HEK293 (cell line): ENCODE measurements at regions not wholly inside any gene's neighbourhood (a gene's known extent, or its start where the extent isn't known, plus 50 kb on each side); places are given as distances from the start of the nearest gene placed in this dataset.

ENCODE experiments used
- CTCF ChIA-PET: fragments of 350-600 bp; formaldehyde crosslinking; extraction: SDS; loops from one replicate; lab custom pipeline; 2021; ENCODE audit warnings: antibody characterized with exemption; lab: Yijun Ruan, JAX
- POLR2A ChIA-PET: fragments of 300-600 bp; formaldehyde crosslinking; extraction: SDS; loops from one replicate; lab custom pipeline; 2020; ENCODE audit warnings: antibody characterized with exemption, inconsistent platforms; lab: Yijun Ruan, JAX
- H3K27ac ChIP-seq: fragments of 200-500 bp; sonication (Bioruptor generic); 2 replicates; pipeline ENCODE4 v1.5.1; 2014; ENCODE audit warnings: low read depth, low read length, control low read depth, inconsistent platforms; ENCODE audit errors: extremely low read depth
- H3K36me3 ChIP-seq, 2 experiments: fragments of 200-500 bp in 1 of 2; sonication (Bioruptor generic) in 1 of 2; 1 replicate in 1 of 2; 2 replicates in 1 of 2; pipeline ENCODE4 v1.5.1; 2014 to 2017; ENCODE audit warnings: inconsistent platforms in 2 of 2, low read length in 2 of 2; ENCODE audit not compliant: control insufficient read depth in 2 of 2, insufficient read depth in 1 of 2
- H3K4me1 ChIP-seq: fragments of 200-500 bp; sonication (Bioruptor generic); 2 replicates; pipeline ENCODE4 v1.5.1; 2014; ENCODE audit warnings: mild to moderate bottlenecking, low read length, inconsistent platforms; ENCODE audit not compliant: control insufficient read depth, insufficient read depth
- H3K4me3 ChIP-seq: 2 replicates; pipeline ENCODE4 v1.5.1; 2011; ENCODE audit warnings: low read depth, mild to moderate bottlenecking, control low read depth, low read length, moderate library complexity
- H3K9me3 ChIP-seq: fragments of 200-500 bp; sonication (Bioruptor generic); 2 replicates; pipeline ENCODE4 v1.5.1; 2014; ENCODE audit warnings: low read depth, low read length, inconsistent platforms; ENCODE audit not compliant: control insufficient read depth, insufficient read depth
- CTCF ChIP-seq: fragments of 450-650 bp; formaldehyde crosslinking; IDR thresholded peaks from 2 replicates; pipeline ENCODE4 v1.5.1; 2016; ENCODE audit warnings: missing biosample characterization, missing genetic modification characterization
- FEZF1 ChIP-seq: fragments of 450-650 bp; formaldehyde crosslinking; IDR thresholded peaks from 2 replicates; pipeline ENCODE4 v1.5.1; 2016; ENCODE audit warnings: missing biosample characterization, missing genetic modification characterization
- HOXA7 ChIP-seq: sonication (generic); formaldehyde crosslinking; IDR thresholded peaks from 2 replicates; pipeline ENCODE4 v1.8.1; 2022; ENCODE audit warnings: missing genetic modification reagents, borderline replicate concordance
- PATZ1 ChIP-seq: fragments of 450-650 bp; formaldehyde crosslinking; IDR thresholded peaks from 2 replicates; pipeline ENCODE4 v1.5.1; 2016; ENCODE audit warnings: missing biosample characterization, missing genetic modification characterization
- SCRT2 ChIP-seq: fragments of 450-650 bp; formaldehyde crosslinking; IDR thresholded peaks from 2 replicates; pipeline ENCODE4 v1.5.1; 2016; ENCODE audit warnings: missing biosample characterization, missing genetic modification characterization
- YY2 ChIP-seq: fragments of 450-650 bp; formaldehyde crosslinking; IDR thresholded peaks from 2 replicates; pipeline ENCODE4 v1.5.1; 2016; ENCODE audit warnings: missing biosample characterization, missing genetic modification characterization
- ZBTB10 ChIP-seq: fragments of 450-650 bp; formaldehyde crosslinking; IDR thresholded peaks from 2 replicates; pipeline ENCODE4 v1.5.1; 2016; ENCODE audit warnings: missing biosample characterization, missing genetic modification characterization
- ZBTB17 ChIP-seq: fragments of 450-650 bp; formaldehyde crosslinking; IDR thresholded peaks from 2 replicates; pipeline ENCODE4 v1.5.1; 2016; ENCODE audit warnings: missing biosample characterization, missing genetic modification characterization
- ZEB2 ChIP-seq: fragments of 450-650 bp; formaldehyde crosslinking; IDR thresholded peaks from 2 replicates; pipeline ENCODE4 v1.5.1; 2016; ENCODE audit warnings: missing biosample characterization, missing genetic modification characterization
- ZFP37 ChIP-seq: fragments of 450-650 bp; formaldehyde crosslinking; IDR thresholded peaks from 2 replicates; pipeline ENCODE4 v1.5.1; 2016; ENCODE audit warnings: missing biosample characterization, missing genetic modification characterization
- ZNF19 ChIP-seq: fragments of 450-650 bp; formaldehyde crosslinking; IDR thresholded peaks from 2 replicates; pipeline ENCODE4; 2016; ENCODE audit warnings: missing biosample characterization, missing genetic modification characterization, low read depth
- ZNF2 ChIP-seq: fragments of 450-650 bp; formaldehyde crosslinking; IDR thresholded peaks from 2 replicates; pipeline ENCODE4 v1.5.1; 2016; ENCODE audit warnings: missing biosample characterization, missing genetic modification characterization
- ZNF239 ChIP-seq: fragments of 450-650 bp; formaldehyde crosslinking; IDR thresholded peaks from 2 replicates; pipeline ENCODE4 v1.5.1; 2016; ENCODE audit warnings: missing biosample characterization, missing genetic modification characterization
- ZNF302 ChIP-seq: fragments of 450-650 bp; formaldehyde crosslinking; IDR thresholded peaks from 2 replicates; pipeline ENCODE4 v1.5.1; 2016; ENCODE audit warnings: missing biosample characterization, missing genetic modification characterization, low read depth
- ZNF335 ChIP-seq: fragments of 450-650 bp; formaldehyde crosslinking; conservative IDR thresholded peaks from 2 replicates; pipeline ENCODE4 v1.5.1; 2016; ENCODE audit warnings: missing biosample characterization, missing genetic modification characterization
- ZNF501 ChIP-seq: fragments of 450-650 bp; formaldehyde crosslinking; IDR thresholded peaks from 2 replicates; pipeline ENCODE4 v1.5.1; 2016; ENCODE audit warnings: missing biosample characterization, missing genetic modification characterization
- ZNF530 ChIP-seq: fragments of 450-650 bp; formaldehyde crosslinking; IDR thresholded peaks from 2 replicates; pipeline ENCODE4 v1.5.1; 2016; ENCODE audit warnings: low read depth, missing biosample characterization, missing genetic modification characterization
- ZNF548 ChIP-seq: fragments of 450-650 bp; formaldehyde crosslinking; IDR thresholded peaks from 2 replicates; pipeline ENCODE4 v1.5.1; 2016; ENCODE audit warnings: missing biosample characterization, missing genetic modification characterization
- ZNF555 ChIP-seq: fragments of 450-650 bp; formaldehyde crosslinking; conservative IDR thresholded peaks from 2 replicates; pipeline ENCODE4 v1.5.1; 2017; ENCODE audit warnings: missing biosample characterization, mild to moderate bottlenecking, missing genetic modification characterization, inconsistent platforms
- ZNF677 ChIP-seq: fragments of 450-650 bp; IDR thresholded peaks from 2 replicates; pipeline ENCODE4 v1.5.0; 2018; ENCODE audit warnings: missing biosample characterization, mild to moderate bottlenecking, missing genetic modification characterization, moderate library complexity
- ZNF785 ChIP-seq: fragments of 450-650 bp; formaldehyde crosslinking; IDR thresholded peaks from 2 replicates; pipeline ENCODE4 v1.5.1; 2016; ENCODE audit warnings: missing biosample characterization, missing genetic modification characterization
- ZSCAN5A ChIP-seq: fragments of 450-650 bp; formaldehyde crosslinking; IDR thresholded peaks from 2 replicates; pipeline ENCODE4 v1.5.1; 2016; ENCODE audit warnings: missing biosample characterization, missing genetic modification characterization
- TF ChIP-seq, protein P1 (sequence below): fragments of 450-650 bp; formaldehyde crosslinking; IDR thresholded peaks from 2 replicates; pipeline ENCODE4 v1.5.1; 2016; ENCODE audit warnings: missing biosample characterization, missing genetic modification characterization
- TF ChIP-seq, protein P2 (sequence below): fragments of 450-650 bp; formaldehyde crosslinking; IDR thresholded peaks from 2 replicates; pipeline ENCODE4 v1.5.1; 2016; ENCODE audit warnings: missing biosample characterization, missing genetic modification characterization

DNA sequence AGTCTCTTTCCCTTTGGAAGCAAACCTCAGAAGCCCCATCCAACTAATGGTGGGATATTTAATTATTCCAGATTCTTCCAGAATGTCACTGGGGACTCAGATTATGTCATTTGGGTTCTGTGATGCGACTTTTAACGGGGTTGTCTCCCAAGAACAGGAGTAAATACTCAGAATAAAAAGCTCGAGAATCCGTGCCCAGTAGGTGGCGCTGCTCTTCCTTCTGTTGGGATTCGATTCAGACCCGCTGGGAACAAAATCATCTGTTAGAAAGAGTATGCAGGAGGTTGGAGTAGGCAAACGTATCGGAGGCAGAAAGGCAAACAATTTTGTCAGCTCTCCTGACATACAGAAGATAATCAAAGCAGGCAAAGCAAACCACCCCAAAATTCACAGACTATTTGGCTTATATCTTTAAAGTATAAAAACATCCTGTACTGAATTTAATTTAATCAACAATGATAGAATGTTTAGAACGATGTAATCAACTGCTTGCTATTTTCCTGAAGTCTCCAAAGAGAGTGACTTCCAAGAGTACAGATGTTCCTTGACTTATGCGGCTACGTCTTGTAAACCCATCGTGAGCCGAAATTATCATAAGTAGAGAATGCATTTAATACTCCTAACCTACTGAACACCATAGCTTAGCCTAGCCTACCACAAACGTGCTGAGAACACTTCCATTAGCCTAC lies 169.8 kb upstream of the RAI14 start (continued):
- TF ChIP-seq ZSCAN5A (tag by site-specific recombination) (no peak), ZNF530 (tag by site-specific recombination) (no peak), ZBTB17 (tag by site-specific recombination) (no peak), ZNF302 (no peak), HOXA7 (CRISPR knock-in tag) (no peak), ZNF239 (tag by site-specific recombination) (no peak), ZNF501 (tag by site-specific recombination) (no peak), ZNF2 (tag by site-specific recombination) (0 out of 2 replicates have a peak, but pooled peaks have one; percentile 37), CTCF (tag by site-specific recombination) (peak; percentile 79), ZEB2 (0 out of 2 replicates have a peak, but pooled peaks have one; percentile 13), ZNF548 (tag by site-specific recombination) (no peak), ZFP37 (no peak), ZNF677 (tag by site-specific recombination) (no peak), FEZF1 (tag by site-specific recombination) (no peak), ZNF335 (tag by site-specific recombination) (peak; percentile 39; the same call in 1 of the 2 replicates), SCRT2 (tag by site-specific recombination) (0 out of 2 replicates have a peak, but pooled peaks have one; percentile 18), PATZ1 (no peak), ZNF19 (tag by site-specific recombination) (no peak)

- TF ChIP-seq, protein P1, sequence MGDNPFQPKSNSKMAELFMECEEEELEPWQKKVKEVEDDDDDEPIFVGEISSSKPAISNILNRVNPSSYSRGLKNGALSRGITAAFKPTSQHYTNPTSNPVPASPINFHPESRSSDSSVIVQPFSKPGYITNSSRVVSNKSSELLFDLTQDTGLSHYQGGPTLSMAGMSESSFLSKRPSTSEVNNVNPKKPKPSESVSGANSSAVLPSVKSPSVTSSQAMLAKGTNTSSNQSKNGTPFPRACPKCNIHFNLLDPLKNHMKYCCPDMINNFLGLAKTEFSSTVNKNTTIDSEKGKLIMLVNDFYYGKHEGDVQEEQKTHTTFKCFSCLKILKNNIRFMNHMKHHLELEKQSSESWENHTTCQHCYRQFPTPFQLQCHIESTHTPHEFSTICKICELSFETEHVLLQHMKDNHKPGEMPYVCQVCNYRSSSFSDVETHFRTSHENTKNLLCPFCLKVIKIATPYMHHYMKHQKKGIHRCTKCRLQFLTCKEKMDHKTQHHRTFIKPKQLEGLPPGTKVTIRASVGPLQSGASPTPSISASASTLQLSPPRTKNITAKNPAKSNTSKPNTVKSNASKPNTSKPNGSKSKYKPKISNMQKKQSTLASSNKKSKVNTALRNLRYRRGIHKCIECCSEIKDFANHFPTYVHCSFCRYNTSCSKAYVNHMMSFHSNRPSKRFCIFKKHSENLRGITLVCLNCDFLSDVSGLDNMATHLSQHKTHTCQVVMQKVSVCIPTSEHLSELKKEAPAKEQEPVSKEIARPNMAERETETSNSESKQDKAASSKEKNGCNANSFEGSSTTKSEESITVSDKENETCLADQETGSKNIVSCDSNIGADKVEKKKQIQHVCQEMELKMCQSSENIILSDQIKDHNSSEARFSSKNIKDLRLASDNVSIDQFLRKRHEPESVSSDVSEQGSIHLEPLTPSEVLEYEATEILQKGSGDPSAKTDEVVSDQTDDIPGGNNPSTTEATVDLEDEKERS (tag by site-specific recombination), result no peak
- TF ChIP-seq ZNF555 (no peak), ZNF785 (tag by site-specific recombination) (no peak), ZBTB10 (tag by site-specific recombination) (no peak), YY2 (tag by site-specific recombination) (no peak)
- TF ChIP-seq, protein P2, sequence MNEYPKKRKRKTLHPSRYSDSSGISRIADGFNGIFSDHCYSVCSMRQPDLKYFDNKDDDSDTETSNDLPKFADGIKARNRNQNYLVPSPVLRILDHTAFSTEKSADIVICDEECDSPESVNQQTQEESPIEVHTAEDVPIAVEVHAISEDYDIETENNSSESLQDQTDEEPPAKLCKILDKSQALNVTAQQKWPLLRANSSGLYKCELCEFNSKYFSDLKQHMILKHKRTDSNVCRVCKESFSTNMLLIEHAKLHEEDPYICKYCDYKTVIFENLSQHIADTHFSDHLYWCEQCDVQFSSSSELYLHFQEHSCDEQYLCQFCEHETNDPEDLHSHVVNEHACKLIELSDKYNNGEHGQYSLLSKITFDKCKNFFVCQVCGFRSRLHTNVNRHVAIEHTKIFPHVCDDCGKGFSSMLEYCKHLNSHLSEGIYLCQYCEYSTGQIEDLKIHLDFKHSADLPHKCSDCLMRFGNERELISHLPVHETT (tag by site-specific recombination), result no peak
- Histone ChIP-seq H3K27ac (no peak overlapping the region), H3K4me1 (no peaks in the 10 kb centered on the region), H3K9me3 (no peaks in the 10 kb centered on the region), H3K4me3 (no peak overlapping the region), H3K36me3 (no peaks in the 10 kb centered on the region)
- ChIA-PET POLR2A (interaction anchor here (1.2 kb wide), 1 partner anchor 442 kb away, joined by 4 read pairs; the partner anchor contains the start of gene DNAJC21), CTCF (interaction anchor here (0.6 to 6.7 kb wide), 35 partner anchors 8 to 516 kb away, joined by 3 to 150 read pairs (median 4); partner anchors contain the start of genes BRIX1 and RAD1)
Measured at GRCh38 chr5:34486849-34487158, 169.3 kb upstream of the RAI14 start.
